ENCODE measurements at regions not wholly inside any gene's neighbourhood (a gene's known extent, or its start where the extent isn't known, plus 50 kb on each side); places are given as distances from the start of the nearest gene placed in this dataset.

- POLR2A ChIA-PET, result no interaction called here
- no peaks in the 10 kb centered on the region for H3K9me3 ChIP-seq (ENCODE audit: control insufficient read depth, insufficient read depth, low read depth, low read length)
- no peaks in the 10 kb centered on the region for H3K4me1 ChIP-seq (ENCODE audit: control insufficient read depth, insufficient read depth, low read length)
- H3K4me3 ChIP-seq (ENCODE audit: low read depth, low read length), result no peak overlapping the region
- TF ChIP-seq ZNF18 (tag by site-specific recombination; IDR thresholded peaks at IDR 0.05) (no peak), ZNF366 (tag by site-specific recombination; conservative IDR thresholded peaks at IDR 0.05) (no peak), SP7 (tag by site-specific recombination; IDR thresholded peaks at IDR 0.05) (0 out of 2 replicates have a peak, but pooled peaks have one; percentile 46)
- no peak overlapping the region for H3K27ac ChIP-seq (ENCODE audit: extremely low read depth, low read depth, low read length)
- CTCF ChIA-PET, result no interaction called here
- H3K36me3 ChIP-seq (ENCODE audit: control insufficient read depth in 2 of 2, insufficient read depth in 1 of 2, low read length in 2 of 2), result no peaks in the 10 kb centered on the region
Observed at GRCh38 chr20:40607927-40608326, 81.1 kb downstream of the MAFB start.

GRCh38 chr20:40606660-40607059 lies 82.4 kb downstream of the MAFB start:
- H3K9me3 ChIP-seq (ENCODE audit: control insufficient read depth, insufficient read depth, low read depth, low read length), result no peaks in the 10 kb centered on the region
- TF ChIP-seq ZSCAN4 (tag by site-specific recombination; IDR thresholded peaks at IDR 0.05) (no peak), ZNF19 (tag by site-specific recombination; IDR thresholded peaks at IDR 0.05; ENCODE audit: low read depth) (no peak)
- ChIA-PET CTCF (interaction anchor here (0.7 kb wide), 1 partner anchor 17 kb away, joined by 3 read pairs; no protein-coding TSS in a partner anchor), POLR2A (no interaction called here)
- H3K36me3 ChIP-seq (ENCODE audit: control insufficient read depth in 2 of 2, insufficient read depth in 1 of 2, low read length in 2 of 2), result no peaks in the 10 kb centered on the region
- H3K4me3 ChIP-seq (ENCODE audit: low read depth, low read length), result no peak overlapping the region
- H3K4me1 ChIP-seq (ENCODE audit: control insufficient read depth, insufficient read depth, low read length), result no peaks in the 10 kb centered on the region
- no peak overlapping the region for H3K27ac ChIP-seq (ENCODE audit: extremely low read depth, low read depth, low read length)

GRCh38 chr20:40606237-40606636 lies 82.8 kb downstream of the MAFB start:
- Histone ChIP-seq H3K4me3 (ENCODE audit: low read depth, low read length) (no peak overlapping the region), H3K4me1 (ENCODE audit: control insufficient read depth, insufficient read depth, low read length) (no peaks in the 10 kb centered on the region)
- POLR2A ChIA-PET, result no interaction called here

More at GRCh38 chr20:40606237-40606636, 82.8 kb downstream of the MAFB start:
- Histone ChIP-seq H3K9me3 (ENCODE audit: control insufficient read depth, insufficient read depth, low read depth, low read length) (no peaks in the 10 kb centered on the region), H3K27ac (ENCODE audit: extremely low read depth, low read depth, low read length) (no peak overlapping the region), H3K36me3 (ENCODE audit: control insufficient read depth in 2 of 2, insufficient read depth in 1 of 2, low read length in 2 of 2) (no peaks in the 10 kb centered on the region)
- TF ChIP-seq ZNF521 (tag by site-specific recombination; IDR thresholded peaks at IDR 0.05) (no peak), ZSCAN23 (tag by site-specific recombination; IDR thresholded peaks at IDR 0.05) (no peak), ZNF114 (tag by site-specific recombination; IDR thresholded peaks at IDR 0.05) (no peak), PRDM4 (tag by site-specific recombination; IDR thresholded peaks at IDR 0.05) (no peak), ZNF571 (tag by site-specific recombination; IDR thresholded peaks at IDR 0.05) (no peak), ZNF510 (tag by site-specific recombination; IDR thresholded peaks at IDR 0.05; ENCODE audit: insufficient replicate concordance) (no peak), SP2 (tag by site-specific recombination; IDR thresholded peaks at IDR 0.05) (no peak), ZNF658 (tag by site-specific recombination; IDR thresholded peaks at IDR 0.05) (no peak), ZFP41 (tag by site-specific recombination; IDR thresholded peaks at IDR 0.05; ENCODE audit: borderline replicate concordance) (no peak), ZNF341 (tag by site-specific recombination; IDR thresholded peaks at IDR 0.05; ENCODE audit: low read depth) (no peak), GLIS2 (tag by site-specific recombination; IDR thresholded peaks at IDR 0.05) (no peak), FEZF1 (tag by site-specific recombination; IDR thresholded peaks at IDR 0.05) (no peak), ZNF366 (tag by site-specific recombination; conservative IDR thresholded peaks at IDR 0.05) (no peak), GFI1B (tag by site-specific recombination; IDR thresholded peaks at IDR 0.05) (no peak)
- CTCF ChIA-PET, result interaction anchor here (0.7 kb wide), 1 partner anchor 17 kb away, joined by 3 read pairs; no protein-coding TSS in a partner anchor

Data from HEK293 (cell line).